Astrocyte (in vitro differentiated cells and primary cell): ENCODE measurements at regions not wholly inside any gene's neighbourhood (a gene's known extent, or its start where the extent isn't known, plus 50 kb on each side); places are given as distances from the start of the nearest gene placed in this dataset.

Experiments
- DNase-seq: peaks from one replicate; pipeline ENCODE4 v3.0.0-alpha.2; 2010; ENCODE audit warnings: low read depth
- FAIRE-seq: peaks from 2 replicates; lab custom pipeline; 2011; peaks lifted over from hg19 to GRCh38; lab: Jason Lieb, UNC
- H2AFZ ChIP-seq: 2 replicates; pipeline ENCODE4 v1.6.0; 2012; ENCODE audit warnings: low read depth, low read length, inconsistent platforms
- H3K27ac ChIP-seq: 2 replicates; pipeline ENCODE4 v1.5.1; 2011; ENCODE audit warnings: low read depth, low read length, inconsistent platforms
- H3K27me3 ChIP-seq: 2 replicates; pipeline ENCODE4 v1.6.0; 2011; ENCODE audit warnings: low read length, inconsistent platforms; ENCODE audit not compliant: insufficient read depth
- H3K36me3 ChIP-seq: 2 replicates; pipeline ENCODE4 v1.5.1; 2011; ENCODE audit warnings: low read length, inconsistent platforms; ENCODE audit not compliant: insufficient read depth
- H3K4me1 ChIP-seq: 2 replicates; pipeline ENCODE4 v1.5.1; 2011; ENCODE audit warnings: low read length, inconsistent platforms; ENCODE audit not compliant: insufficient read depth
- H3K4me2 ChIP-seq: 2 replicates; pipeline ENCODE4 v1.6.0; 2012; ENCODE audit warnings: low read length, inconsistent platforms
- H3K4me3 ChIP-seq: 2 replicates; pipeline ENCODE4 v1.5.1; 2011; ENCODE audit warnings: low read depth, mild to moderate bottlenecking, low read length, inconsistent platforms; ENCODE audit not compliant: insufficient read depth
- H3K79me2 ChIP-seq: 2 replicates; pipeline ENCODE4 v1.6.0; 2012; ENCODE audit warnings: mild to moderate bottlenecking, low read length, inconsistent platforms; ENCODE audit not compliant: insufficient read depth
- H3K9ac ChIP-seq: 2 replicates; pipeline ENCODE4 v1.6.0; 2012; ENCODE audit warnings: mild to moderate bottlenecking, low read length, inconsistent platforms
- H3K9me3 ChIP-seq: 2 replicates; pipeline ENCODE4 v1.5.1; 2012; ENCODE audit warnings: low read depth, mild to moderate bottlenecking, low read length, inconsistent platforms; ENCODE audit not compliant: insufficient read depth
- H4K20me1 ChIP-seq: 2 replicates; pipeline ENCODE4 v1.6.0; 2012; ENCODE audit warnings: low read length, inconsistent platforms; ENCODE audit not compliant: insufficient read depth
- H3K27ac Mint-ChIP-seq: one replicate; pipeline ENCODE4 v1.8.0; 2021; ENCODE audit warnings: mild to moderate bottlenecking, mixed read lengths; ENCODE audit not compliant: unreplicated experiment
- H3K27me3 Mint-ChIP-seq: one replicate; pipeline ENCODE4 v1.8.0; 2021; ENCODE audit warnings: low read depth, mixed read lengths; ENCODE audit not compliant: unreplicated experiment
- H3K36me3 Mint-ChIP-seq: one replicate; pipeline ENCODE4 v1.8.0; 2021; ENCODE audit warnings: low read depth, mixed read lengths; ENCODE audit not compliant: unreplicated experiment
- H3K4me1 Mint-ChIP-seq: one replicate; pipeline ENCODE4 v1.8.0; 2021; ENCODE audit warnings: low read depth, mixed read lengths; ENCODE audit not compliant: unreplicated experiment
- H3K4me3 Mint-ChIP-seq: one replicate; pipeline ENCODE4 v1.8.0; 2021; ENCODE audit warnings: mild to moderate bottlenecking, moderate library complexity, mixed read lengths; ENCODE audit not compliant: unreplicated experiment
- H3K9me3 Mint-ChIP-seq: one replicate; pipeline ENCODE4 v1.8.0; 2021; ENCODE audit warnings: mild to moderate bottlenecking, mixed read lengths; ENCODE audit not compliant: unreplicated experiment
- EZH2 ChIP-seq: IDR thresholded peaks from 2 replicates; pipeline ENCODE4 v1.6.1; 2012; ENCODE audit warnings: mild to moderate bottlenecking, low read length, inconsistent platforms; ENCODE audit not compliant: insufficient read depth
- TF ChIP-seq, protein P1 (sequence below): IDR thresholded peaks from 2 replicates; pipeline ENCODE4 v1.5.1; 2011; ENCODE audit warnings: low read depth, mild to moderate bottlenecking, inconsistent platforms, low read length, moderate library complexity; ENCODE audit not compliant: insufficient read depth

DNA sequence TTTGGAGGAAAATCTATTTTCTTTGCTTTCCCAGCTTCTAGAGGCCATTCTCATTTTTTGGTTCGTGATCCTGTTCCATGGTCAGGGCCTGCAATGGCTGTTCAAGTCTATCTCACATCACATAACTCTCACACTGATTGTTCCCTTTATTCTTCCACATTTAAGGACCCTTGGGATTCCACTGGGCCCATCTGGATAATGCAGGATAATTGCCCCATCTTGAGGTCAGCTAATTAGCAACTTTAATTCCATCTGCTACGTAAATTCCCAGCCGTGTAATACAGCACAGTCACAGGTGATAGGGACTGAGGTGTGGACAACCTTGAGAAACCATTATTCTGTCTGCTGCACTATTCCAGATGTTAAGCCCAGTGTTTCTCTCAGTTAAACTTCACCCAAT, 311.6 kb upstream of the CNTN4 start:
- no peak for FAIRE-seq
- no peak overlapping the region for H2AFZ ChIP-seq
- H3K4me2 ChIP-seq: no peak overlapping the region
- H3K4me1 Mint-ChIP-seq: no peaks in the 10 kb centered on the region
- no peak for DNase-seq
- TF ChIP-seq, protein P1, sequence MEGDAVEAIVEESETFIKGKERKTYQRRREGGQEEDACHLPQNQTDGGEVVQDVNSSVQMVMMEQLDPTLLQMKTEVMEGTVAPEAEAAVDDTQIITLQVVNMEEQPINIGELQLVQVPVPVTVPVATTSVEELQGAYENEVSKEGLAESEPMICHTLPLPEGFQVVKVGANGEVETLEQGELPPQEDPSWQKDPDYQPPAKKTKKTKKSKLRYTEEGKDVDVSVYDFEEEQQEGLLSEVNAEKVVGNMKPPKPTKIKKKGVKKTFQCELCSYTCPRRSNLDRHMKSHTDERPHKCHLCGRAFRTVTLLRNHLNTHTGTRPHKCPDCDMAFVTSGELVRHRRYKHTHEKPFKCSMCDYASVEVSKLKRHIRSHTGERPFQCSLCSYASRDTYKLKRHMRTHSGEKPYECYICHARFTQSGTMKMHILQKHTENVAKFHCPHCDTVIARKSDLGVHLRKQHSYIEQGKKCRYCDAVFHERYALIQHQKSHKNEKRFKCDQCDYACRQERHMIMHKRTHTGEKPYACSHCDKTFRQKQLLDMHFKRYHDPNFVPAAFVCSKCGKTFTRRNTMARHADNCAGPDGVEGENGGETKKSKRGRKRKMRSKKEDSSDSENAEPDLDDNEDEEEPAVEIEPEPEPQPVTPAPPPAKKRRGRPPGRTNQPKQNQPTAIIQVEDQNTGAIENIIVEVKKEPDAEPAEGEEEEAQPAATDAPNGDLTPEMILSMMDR: no peak
- TF ChIP-seq EZH2: no peak
- no peaks in the 10 kb centered on the region for H3K36me3 Mint-ChIP-seq
- no peaks in the 10 kb centered on the region for H3K9me3 Mint-ChIP-seq
- H3K4me3 ChIP-seq: no peak overlapping the region
- H3K27ac Mint-ChIP-seq: no peak overlapping the region
- H3K36me3 ChIP-seq: no peaks in the 10 kb centered on the region
- H3K27ac ChIP-seq: no peak overlapping the region
- H3K79me2 ChIP-seq: no peaks in the 10 kb centered on the region
- H4K20me1 ChIP-seq: no peaks in the 10 kb centered on the region
- no peaks in the 10 kb centered on the region for H3K9me3 ChIP-seq
- H3K9ac ChIP-seq: no peak overlapping the region
- no peaks in the 10 kb centered on the region for H3K4me1 ChIP-seq
- no peaks in the 10 kb centered on the region for H3K27me3 ChIP-seq
- H3K4me3 Mint-ChIP-seq: no peak overlapping the region
- H3K27me3 Mint-ChIP-seq: no peaks in the 10 kb centered on the region

DNA sequence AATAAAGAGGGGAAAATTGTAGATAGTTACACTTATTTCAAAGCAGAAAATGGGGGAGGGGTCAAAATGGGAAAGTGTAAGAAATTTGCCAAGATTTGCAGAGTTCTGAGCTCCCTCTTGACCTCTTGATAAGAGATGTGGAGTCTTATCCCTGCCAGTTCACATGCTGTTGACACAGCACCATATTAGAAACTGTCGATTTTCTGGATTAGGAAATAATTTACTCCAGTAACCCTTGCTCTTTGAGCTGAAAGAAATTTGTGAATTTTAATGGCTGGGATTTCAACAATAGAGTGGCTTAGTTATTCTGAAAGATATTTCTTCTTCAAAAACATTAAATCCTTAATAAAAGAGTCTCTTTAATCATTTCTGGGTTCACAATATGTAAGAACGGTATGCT, 306.2 kb upstream of the CNTN4 start:
- no peaks in the 10 kb centered on the region for H3K27me3 ChIP-seq
- no peak for TF ChIP-seq EZH2
- TF ChIP-seq, protein P1: no peak
- Mint-ChIP-seq H3K36me3 (no peaks in the 10 kb centered on the region), H3K27ac (no peak overlapping the region), H3K9me3 (no peaks in the 10 kb centered on the region), H3K4me1 (no peaks in the 10 kb centered on the region), H3K27me3 (no peaks in the 10 kb centered on the region), H3K4me3 (no peak overlapping the region)
- H3K4me2 ChIP-seq: no peak overlapping the region
- no peaks in the 10 kb centered on the region for H3K79me2 ChIP-seq
- no peak overlapping the region for H3K27ac ChIP-seq
- FAIRE-seq (no peak), DNase-seq (no peak)
- H3K4me3 ChIP-seq: no peak overlapping the region
- no peaks in the 10 kb centered on the region for H3K4me1 ChIP-seq
- H3K9me3 ChIP-seq: peaks cover 3% of the 10 kb centered on the region
- no peak overlapping the region for H3K9ac ChIP-seq
- no peaks in the 10 kb centered on the region for H4K20me1 ChIP-seq
- no peaks in the 10 kb centered on the region for H3K36me3 ChIP-seq
- H2AFZ ChIP-seq: no peak overlapping the region

GRCh38 chr3:1798711-1799405, 299.8 kb upstream of the CNTN4 start:
- no peaks in the 10 kb centered on the region for H3K4me1 Mint-ChIP-seq
- H3K27ac Mint-ChIP-seq: no peak overlapping the region
- Histone ChIP-seq H3K4me3 (no peak overlapping the region), H3K4me2 (no peak overlapping the region), H3K27me3 (no peaks in the 10 kb centered on the region), H4K20me1 (no peaks in the 10 kb centered on the region), H3K27ac (no peak overlapping the region), H3K4me1 (no peaks in the 10 kb centered on the region), H3K79me2 (no peaks in the 10 kb centered on the region), H3K9me3 (no peaks in the 10 kb centered on the region), H2AFZ (no peak overlapping the region), H3K9ac (no peak overlapping the region), H3K36me3 (no peaks in the 10 kb centered on the region)
- H3K36me3 Mint-ChIP-seq: no peaks in the 10 kb centered on the region
- DNase-seq: no peak
- no peaks in the 10 kb centered on the region for H3K9me3 Mint-ChIP-seq
- no peak overlapping the region for H3K4me3 Mint-ChIP-seq
- TF ChIP-seq, protein P1: no peak
- TF ChIP-seq EZH2: no peak
- no peaks in the 10 kb centered on the region for H3K27me3 Mint-ChIP-seq
- no peak for FAIRE-seq
